ENCODE measurements at regions not wholly inside any gene's neighbourhood (a gene's known extent, or its start where the extent isn't known, plus 50 kb on each side); places are given as distances from the start of the nearest gene placed in this dataset.

- Histone ChIP-seq H2AFZ (ENCODE audit: low read length) (no peak overlapping the region), H4K20me1 (ENCODE audit: insufficient read depth, low read length) (no peaks in the 10 kb centered on the region), H3K4me1 (ENCODE audit: insufficient read depth, low read length, severe bottlenecking) (no peaks in the 10 kb centered on the region), H3K4me2 (ENCODE audit: low read length) (no peak overlapping the region), H3K36me3 (ENCODE audit: insufficient read depth, low read length) (no peaks in the 10 kb centered on the region), H3K9ac (ENCODE audit: low read length) (no peak overlapping the region), H3K9me3 (ENCODE audit: low read length) (no peaks in the 10 kb centered on the region), H3K27ac (ENCODE audit: low read depth, low read length, poor library complexity, severe bottlenecking) (no peak overlapping the region), H3K4me3 (ENCODE audit: low read depth, low read length, poor library complexity, severe bottlenecking) (no peak overlapping the region), H3K27me3 (ENCODE audit: insufficient read depth, low read length) (no peaks in the 10 kb centered on the region), H3F3A (ENCODE audit: insufficient read depth, low read length) (no peaks in the 10 kb centered on the region), H3K9me2 (ENCODE audit: low read depth, low read length) (no peaks in the 10 kb centered on the region), H3K79me2 (ENCODE audit: insufficient read depth, low read length) (no peaks in the 10 kb centered on the region)
- TF ChIP-seq, protein P1, sequence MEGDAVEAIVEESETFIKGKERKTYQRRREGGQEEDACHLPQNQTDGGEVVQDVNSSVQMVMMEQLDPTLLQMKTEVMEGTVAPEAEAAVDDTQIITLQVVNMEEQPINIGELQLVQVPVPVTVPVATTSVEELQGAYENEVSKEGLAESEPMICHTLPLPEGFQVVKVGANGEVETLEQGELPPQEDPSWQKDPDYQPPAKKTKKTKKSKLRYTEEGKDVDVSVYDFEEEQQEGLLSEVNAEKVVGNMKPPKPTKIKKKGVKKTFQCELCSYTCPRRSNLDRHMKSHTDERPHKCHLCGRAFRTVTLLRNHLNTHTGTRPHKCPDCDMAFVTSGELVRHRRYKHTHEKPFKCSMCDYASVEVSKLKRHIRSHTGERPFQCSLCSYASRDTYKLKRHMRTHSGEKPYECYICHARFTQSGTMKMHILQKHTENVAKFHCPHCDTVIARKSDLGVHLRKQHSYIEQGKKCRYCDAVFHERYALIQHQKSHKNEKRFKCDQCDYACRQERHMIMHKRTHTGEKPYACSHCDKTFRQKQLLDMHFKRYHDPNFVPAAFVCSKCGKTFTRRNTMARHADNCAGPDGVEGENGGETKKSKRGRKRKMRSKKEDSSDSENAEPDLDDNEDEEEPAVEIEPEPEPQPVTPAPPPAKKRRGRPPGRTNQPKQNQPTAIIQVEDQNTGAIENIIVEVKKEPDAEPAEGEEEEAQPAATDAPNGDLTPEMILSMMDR (IDR thresholded peaks at IDR 0.05; ENCODE audit: low read length), result no peak
- no peak for TF ChIP-seq EZH2 (IDR thresholded peaks at IDR 0.05; ENCODE audit: borderline replicate concordance, low read length)
Observed at GRCh38 chr18:37997695-37998094, 432.1 kb upstream of the CELF4 start.

- H3K9me3 ChIP-seq (ENCODE audit: low read length), result no peaks in the 10 kb centered on the region
- no peak overlapping the region for H3K4me2 ChIP-seq (ENCODE audit: low read length)
- TF ChIP-seq EZH2 (IDR thresholded peaks at IDR 0.05; ENCODE audit: borderline replicate concordance, low read length), result no peak
- TF ChIP-seq, protein P1 (IDR thresholded peaks at IDR 0.05; ENCODE audit: low read length), result no peak
- H2AFZ ChIP-seq (ENCODE audit: low read length), result no peak overlapping the region
- H3K9ac ChIP-seq (ENCODE audit: low read length), result no peak overlapping the region
- no peak overlapping the region for H3K27ac ChIP-seq (ENCODE audit: low read depth, low read length, poor library complexity, severe bottlenecking)
- H3K9me2 ChIP-seq (ENCODE audit: low read depth, low read length), result no peaks in the 10 kb centered on the region
- no peaks in the 10 kb centered on the region for H3F3A ChIP-seq (ENCODE audit: insufficient read depth, low read length)
- no peaks in the 10 kb centered on the region for H3K27me3 ChIP-seq (ENCODE audit: insufficient read depth, low read length)
- no peak overlapping the region for H3K4me3 ChIP-seq (ENCODE audit: low read depth, low read length, poor library complexity, severe bottlenecking)
- no peaks in the 10 kb centered on the region for H3K79me2 ChIP-seq (ENCODE audit: insufficient read depth, low read length)
- H3K4me1 ChIP-seq (ENCODE audit: insufficient read depth, low read length, severe bottlenecking), result no peaks in the 10 kb centered on the region
- no peaks in the 10 kb centered on the region for H4K20me1 ChIP-seq (ENCODE audit: insufficient read depth, low read length)
- H3K36me3 ChIP-seq (ENCODE audit: insufficient read depth, low read length), result no peaks in the 10 kb centered on the region
Observed at GRCh38 chr18:37987901-37988300, 422.3 kb upstream of the CELF4 start.

GRCh38 chr18:37986665-37987064 is 421.1 kb upstream of the CELF4 start:
- Histone ChIP-seq H3K9me3 (ENCODE audit: low read length) (no peaks in the 10 kb centered on the region), H3K4me3 (ENCODE audit: low read depth, low read length, poor library complexity, severe bottlenecking) (no peak overlapping the region), H3K4me1 (ENCODE audit: insufficient read depth, low read length, severe bottlenecking) (no peaks in the 10 kb centered on the region), H3K4me2 (ENCODE audit: low read length) (no peak overlapping the region), H3K27me3 (ENCODE audit: insufficient read depth, low read length) (no peaks in the 10 kb centered on the region), H3K36me3 (ENCODE audit: insufficient read depth, low read length) (no peaks in the 10 kb centered on the region), H3K9me2 (ENCODE audit: low read depth, low read length) (no peaks in the 10 kb centered on the region), H3K9ac (ENCODE audit: low read length) (no peak overlapping the region), H3F3A (ENCODE audit: insufficient read depth, low read length) (no peaks in the 10 kb centered on the region), H4K20me1 (ENCODE audit: insufficient read depth, low read length) (no peaks in the 10 kb centered on the region), H3K27ac (ENCODE audit: low read depth, low read length, poor library complexity, severe bottlenecking) (no peak overlapping the region), H3K79me2 (ENCODE audit: insufficient read depth, low read length) (no peaks in the 10 kb centered on the region), H2AFZ (ENCODE audit: low read length) (no peak overlapping the region)
- TF ChIP-seq EZH2 (IDR thresholded peaks at IDR 0.05; ENCODE audit: borderline replicate concordance, low read length), result no peak
- TF ChIP-seq, protein P1 (IDR thresholded peaks at IDR 0.05; ENCODE audit: low read length), result no peak
